Astrocyte (in vitro differentiated cells and primary cell): ENCODE measurements at regions not wholly inside any gene's neighbourhood (a gene's known extent, or its start where the extent isn't known, plus 50 kb on each side); places are given as distances from the start of the nearest gene placed in this dataset.

Source experiments
- DNase-seq: peaks from one replicate; pipeline ENCODE4 v3.0.0-alpha.2; 2010; ENCODE audit warnings: low read depth
- FAIRE-seq: peaks from 2 replicates; lab custom pipeline; 2011; peaks lifted over from hg19 to GRCh38; lab: Jason Lieb, UNC
- H2AFZ ChIP-seq: 2 replicates; pipeline ENCODE4 v1.6.0; 2012; ENCODE audit warnings: low read depth, low read length, inconsistent platforms
- H3K27ac ChIP-seq: 2 replicates; pipeline ENCODE4 v1.5.1; 2011; ENCODE audit warnings: low read depth, low read length, inconsistent platforms
- H3K27me3 ChIP-seq: 2 replicates; pipeline ENCODE4 v1.6.0; 2011; ENCODE audit warnings: low read length, inconsistent platforms; ENCODE audit not compliant: insufficient read depth
- H3K36me3 ChIP-seq: 2 replicates; pipeline ENCODE4 v1.5.1; 2011; ENCODE audit warnings: low read length, inconsistent platforms; ENCODE audit not compliant: insufficient read depth
- H3K4me1 ChIP-seq: 2 replicates; pipeline ENCODE4 v1.5.1; 2011; ENCODE audit warnings: low read length, inconsistent platforms; ENCODE audit not compliant: insufficient read depth
- H3K4me2 ChIP-seq: 2 replicates; pipeline ENCODE4 v1.6.0; 2012; ENCODE audit warnings: low read length, inconsistent platforms
- H3K4me3 ChIP-seq: 2 replicates; pipeline ENCODE4 v1.5.1; 2011; ENCODE audit warnings: low read depth, mild to moderate bottlenecking, low read length, inconsistent platforms; ENCODE audit not compliant: insufficient read depth
- H3K79me2 ChIP-seq: 2 replicates; pipeline ENCODE4 v1.6.0; 2012; ENCODE audit warnings: mild to moderate bottlenecking, low read length, inconsistent platforms; ENCODE audit not compliant: insufficient read depth
- H3K9ac ChIP-seq: 2 replicates; pipeline ENCODE4 v1.6.0; 2012; ENCODE audit warnings: mild to moderate bottlenecking, low read length, inconsistent platforms
- H3K9me3 ChIP-seq: 2 replicates; pipeline ENCODE4 v1.5.1; 2012; ENCODE audit warnings: low read depth, mild to moderate bottlenecking, low read length, inconsistent platforms; ENCODE audit not compliant: insufficient read depth
- H4K20me1 ChIP-seq: 2 replicates; pipeline ENCODE4 v1.6.0; 2012; ENCODE audit warnings: low read length, inconsistent platforms; ENCODE audit not compliant: insufficient read depth
- H3K27ac Mint-ChIP-seq: one replicate; pipeline ENCODE4 v1.8.0; 2021; ENCODE audit warnings: mild to moderate bottlenecking, mixed read lengths; ENCODE audit not compliant: unreplicated experiment
- H3K27me3 Mint-ChIP-seq: one replicate; pipeline ENCODE4 v1.8.0; 2021; ENCODE audit warnings: low read depth, mixed read lengths; ENCODE audit not compliant: unreplicated experiment
- H3K36me3 Mint-ChIP-seq: one replicate; pipeline ENCODE4 v1.8.0; 2021; ENCODE audit warnings: low read depth, mixed read lengths; ENCODE audit not compliant: unreplicated experiment
- H3K4me1 Mint-ChIP-seq: one replicate; pipeline ENCODE4 v1.8.0; 2021; ENCODE audit warnings: low read depth, mixed read lengths; ENCODE audit not compliant: unreplicated experiment
- H3K4me3 Mint-ChIP-seq: one replicate; pipeline ENCODE4 v1.8.0; 2021; ENCODE audit warnings: mild to moderate bottlenecking, moderate library complexity, mixed read lengths; ENCODE audit not compliant: unreplicated experiment
- H3K9me3 Mint-ChIP-seq: one replicate; pipeline ENCODE4 v1.8.0; 2021; ENCODE audit warnings: mild to moderate bottlenecking, mixed read lengths; ENCODE audit not compliant: unreplicated experiment
- EZH2 ChIP-seq: IDR thresholded peaks from 2 replicates; pipeline ENCODE4 v1.6.1; 2012; ENCODE audit warnings: mild to moderate bottlenecking, low read length, inconsistent platforms; ENCODE audit not compliant: insufficient read depth
- TF ChIP-seq, protein P1 (sequence below): IDR thresholded peaks from 2 replicates; pipeline ENCODE4 v1.5.1; 2011; ENCODE audit warnings: low read depth, mild to moderate bottlenecking, inconsistent platforms, low read length, moderate library complexity; ENCODE audit not compliant: insufficient read depth

DNA sequence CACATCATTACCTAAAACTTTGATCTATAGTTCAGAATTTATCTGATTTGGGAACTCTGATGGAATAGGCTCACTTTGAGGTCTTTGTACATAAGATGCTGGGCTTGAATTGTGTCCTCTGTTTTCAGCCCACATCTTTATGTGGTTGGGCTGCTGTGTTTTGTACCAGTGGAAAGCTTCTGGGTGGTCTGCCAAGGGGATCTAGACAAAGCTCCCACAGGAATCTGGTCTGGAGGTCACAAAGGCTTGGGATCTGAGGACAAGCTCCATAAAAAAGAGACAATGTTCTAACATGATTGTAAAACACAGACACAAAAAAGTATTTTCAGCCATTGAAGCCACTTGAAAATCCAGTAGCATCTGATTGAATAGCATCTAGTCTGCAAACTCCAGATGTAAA, 393.5 kb upstream of the PITX2 start:
- H3K4me2 ChIP-seq, result no peak overlapping the region
- no peak for TF ChIP-seq EZH2
- TF ChIP-seq, protein P1, sequence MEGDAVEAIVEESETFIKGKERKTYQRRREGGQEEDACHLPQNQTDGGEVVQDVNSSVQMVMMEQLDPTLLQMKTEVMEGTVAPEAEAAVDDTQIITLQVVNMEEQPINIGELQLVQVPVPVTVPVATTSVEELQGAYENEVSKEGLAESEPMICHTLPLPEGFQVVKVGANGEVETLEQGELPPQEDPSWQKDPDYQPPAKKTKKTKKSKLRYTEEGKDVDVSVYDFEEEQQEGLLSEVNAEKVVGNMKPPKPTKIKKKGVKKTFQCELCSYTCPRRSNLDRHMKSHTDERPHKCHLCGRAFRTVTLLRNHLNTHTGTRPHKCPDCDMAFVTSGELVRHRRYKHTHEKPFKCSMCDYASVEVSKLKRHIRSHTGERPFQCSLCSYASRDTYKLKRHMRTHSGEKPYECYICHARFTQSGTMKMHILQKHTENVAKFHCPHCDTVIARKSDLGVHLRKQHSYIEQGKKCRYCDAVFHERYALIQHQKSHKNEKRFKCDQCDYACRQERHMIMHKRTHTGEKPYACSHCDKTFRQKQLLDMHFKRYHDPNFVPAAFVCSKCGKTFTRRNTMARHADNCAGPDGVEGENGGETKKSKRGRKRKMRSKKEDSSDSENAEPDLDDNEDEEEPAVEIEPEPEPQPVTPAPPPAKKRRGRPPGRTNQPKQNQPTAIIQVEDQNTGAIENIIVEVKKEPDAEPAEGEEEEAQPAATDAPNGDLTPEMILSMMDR, result no peak
- no peaks in the 10 kb centered on the region for H3K9me3 Mint-ChIP-seq
- no peaks in the 10 kb centered on the region for H4K20me1 ChIP-seq
- no peaks in the 10 kb centered on the region for H3K36me3 ChIP-seq
- peaks cover 2% of the 10 kb centered on the region for H3K27me3 Mint-ChIP-seq
- H3K9ac ChIP-seq, result no peak overlapping the region
- H3K4me1 Mint-ChIP-seq, result peaks cover 6% of the 10 kb centered on the region
- no peaks in the 10 kb centered on the region for H3K9me3 ChIP-seq
- H3K27me3 ChIP-seq, result no peaks in the 10 kb centered on the region
- DNase-seq (no peak), FAIRE-seq (no peak)
- no peak overlapping the region for H3K27ac Mint-ChIP-seq
- H3K4me1 ChIP-seq, result no peaks in the 10 kb centered on the region
- no peak overlapping the region for H2AFZ ChIP-seq
- H3K4me3 Mint-ChIP-seq, result no peak overlapping the region
- H3K36me3 Mint-ChIP-seq, result no peaks in the 10 kb centered on the region
- H3K27ac ChIP-seq, result no peak overlapping the region
- H3K79me2 ChIP-seq, result no peaks in the 10 kb centered on the region
- H3K4me3 ChIP-seq, result no peak overlapping the region

DNA sequence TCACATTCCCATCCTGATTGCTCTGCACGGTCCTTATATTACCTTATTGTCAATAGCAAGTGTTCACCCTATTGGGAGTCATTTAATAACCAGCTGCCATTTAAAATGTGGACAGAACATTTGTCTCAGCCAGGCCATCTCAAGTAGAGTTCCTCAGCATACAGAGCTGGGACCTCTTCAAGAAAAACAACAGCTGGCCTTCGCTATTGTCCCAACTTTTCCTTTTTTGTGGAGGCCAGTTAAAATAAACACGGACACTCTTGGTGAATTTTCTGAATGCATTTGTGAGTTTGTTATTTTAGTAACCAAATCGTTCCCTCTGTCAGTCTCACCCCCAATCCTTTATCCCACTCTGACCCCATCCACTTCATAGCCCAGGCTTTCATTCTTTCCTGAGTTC, 395.3 kb upstream of the PITX2 start:
- Histone ChIP-seq H3K27ac (no peak overlapping the region), H3K9me3 (no peaks in the 10 kb centered on the region), H3K9ac (no peak overlapping the region), H3K36me3 (no peaks in the 10 kb centered on the region), H3K79me2 (no peaks in the 10 kb centered on the region), H3K4me3 (no peak overlapping the region), H3K27me3 (no peaks in the 10 kb centered on the region), H3K4me2 (no peak overlapping the region), H3K4me1 (no peaks in the 10 kb centered on the region), H4K20me1 (no peaks in the 10 kb centered on the region), H2AFZ (no peak overlapping the region)
- Mint-ChIP-seq H3K4me1 (peaks cover 8% of the 10 kb centered on the region), H3K9me3 (no peaks in the 10 kb centered on the region), H3K4me3 (no peak overlapping the region), H3K27me3 (no peaks in the 10 kb centered on the region), H3K36me3 (no peaks in the 10 kb centered on the region), H3K27ac (no peak overlapping the region)
- TF ChIP-seq, protein P1, result no peak
- no peak for TF ChIP-seq EZH2
- no peak for DNase-seq
- no peak for FAIRE-seq

DNA sequence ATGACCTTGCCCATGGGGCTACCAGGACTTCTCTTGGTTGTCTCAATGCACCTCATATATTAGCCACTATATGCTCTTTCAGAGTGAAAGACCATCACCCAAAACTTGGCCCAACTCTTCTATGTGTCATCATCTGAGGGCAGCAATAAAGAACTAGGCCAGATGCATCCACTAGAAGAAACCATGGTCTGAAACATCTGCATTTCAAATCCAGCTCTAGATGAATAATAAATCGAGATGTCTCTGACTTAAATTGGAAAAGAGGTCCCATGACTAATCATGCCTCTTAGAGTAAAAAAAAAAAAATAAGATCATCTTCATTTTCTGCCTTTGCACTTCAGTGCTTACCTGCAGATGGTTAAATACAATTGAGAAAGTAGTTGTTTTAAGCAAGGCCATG, 397.6 kb upstream of the PITX2 start:
- Mint-ChIP-seq H3K4me3 (no peak overlapping the region), H3K36me3 (no peaks in the 10 kb centered on the region), H3K4me1 (peaks cover 5% of the 10 kb centered on the region), H3K9me3 (no peaks in the 10 kb centered on the region), H3K27me3 (no peaks in the 10 kb centered on the region), H3K27ac (no peak overlapping the region)
- TF ChIP-seq, protein P1, result no peak
- TF ChIP-seq EZH2, result no peak
- no peaks in the 10 kb centered on the region for H3K4me1 ChIP-seq
- no peak for FAIRE-seq
- H3K4me2 ChIP-seq, result no peak overlapping the region
- no peak overlapping the region for H3K27ac ChIP-seq
- H3K9me3 ChIP-seq, result no peaks in the 10 kb centered on the region
- no peaks in the 10 kb centered on the region for H4K20me1 ChIP-seq
- no peaks in the 10 kb centered on the region for H3K79me2 ChIP-seq
- H3K4me3 ChIP-seq, result no peak overlapping the region
- H2AFZ ChIP-seq, result no peak overlapping the region
- no peak for DNase-seq
- no peak overlapping the region for H3K9ac ChIP-seq
- no peaks in the 10 kb centered on the region for H3K36me3 ChIP-seq
- H3K27me3 ChIP-seq, result no peaks in the 10 kb centered on the region
